HepG2 (cell line): ENCODE measurements at regions not wholly inside any gene's neighbourhood (a gene's known extent, or its start where the extent isn't known, plus 50 kb on each side); places are given as distances from the start of the nearest gene placed in this dataset.

Experiments
- GMEB1 ChIP-seq: sonication (generic); formaldehyde crosslinking; IDR thresholded peaks from 2 replicates; pipeline ENCODE4 v1.5.1; 2020; ENCODE audit warnings: missing genetic modification reagents, mild to moderate bottlenecking, borderline replicate concordance
- SP1 ChIP-seq, 2 experiments: fragments of 450-650 bp in 1 of 2; sonication (generic) in 1 of 2; formaldehyde crosslinking in 1 of 2; IDR thresholded peaks; 2 replicates each; pipeline versions ENCODE4 v1.4.0 to v1.6.1; 2016 to 2020; ENCODE audit warnings: missing genetic modification reagents in 1 of 2

GRCh38 chr4:138828926-138829325, 186.7 kb upstream of the NOCT start:
- TF ChIP-seq SP1 (IDR thresholded peaks at IDR 0.05): no peak
- no peak for TF ChIP-seq SP1 (CRISPR knock-in tag; IDR thresholded peaks at IDR 0.05)
- TF ChIP-seq GMEB1 (CRISPR knock-in tag): no peak
